ENCODE measurements at regions not wholly inside any gene's neighbourhood (a gene's known extent, or its start where the extent isn't known, plus 50 kb on each side); places are given as distances from the start of the nearest gene placed in this dataset.

DNA sequence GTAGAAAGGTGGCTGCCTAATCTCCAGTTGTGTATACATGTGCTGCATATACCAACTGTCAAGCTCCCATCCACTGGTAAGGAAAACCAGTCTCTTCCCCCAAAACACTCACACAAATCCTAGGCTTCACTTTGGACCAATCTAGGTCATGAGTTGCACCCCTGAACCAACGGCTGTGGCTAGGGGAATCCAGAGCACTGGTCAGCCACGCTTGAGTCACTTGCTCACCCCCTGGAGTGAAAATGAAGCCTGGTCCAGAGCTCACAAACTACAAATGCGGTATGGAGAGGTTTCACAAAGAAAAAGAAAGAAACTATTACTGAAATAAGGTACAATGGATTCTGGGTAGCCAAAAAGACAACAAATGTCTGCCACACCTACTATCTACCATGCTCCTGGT, 66.1 kb upstream of the NLK start:
- TF ChIP-seq, protein P1, sequence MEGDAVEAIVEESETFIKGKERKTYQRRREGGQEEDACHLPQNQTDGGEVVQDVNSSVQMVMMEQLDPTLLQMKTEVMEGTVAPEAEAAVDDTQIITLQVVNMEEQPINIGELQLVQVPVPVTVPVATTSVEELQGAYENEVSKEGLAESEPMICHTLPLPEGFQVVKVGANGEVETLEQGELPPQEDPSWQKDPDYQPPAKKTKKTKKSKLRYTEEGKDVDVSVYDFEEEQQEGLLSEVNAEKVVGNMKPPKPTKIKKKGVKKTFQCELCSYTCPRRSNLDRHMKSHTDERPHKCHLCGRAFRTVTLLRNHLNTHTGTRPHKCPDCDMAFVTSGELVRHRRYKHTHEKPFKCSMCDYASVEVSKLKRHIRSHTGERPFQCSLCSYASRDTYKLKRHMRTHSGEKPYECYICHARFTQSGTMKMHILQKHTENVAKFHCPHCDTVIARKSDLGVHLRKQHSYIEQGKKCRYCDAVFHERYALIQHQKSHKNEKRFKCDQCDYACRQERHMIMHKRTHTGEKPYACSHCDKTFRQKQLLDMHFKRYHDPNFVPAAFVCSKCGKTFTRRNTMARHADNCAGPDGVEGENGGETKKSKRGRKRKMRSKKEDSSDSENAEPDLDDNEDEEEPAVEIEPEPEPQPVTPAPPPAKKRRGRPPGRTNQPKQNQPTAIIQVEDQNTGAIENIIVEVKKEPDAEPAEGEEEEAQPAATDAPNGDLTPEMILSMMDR (IDR thresholded peaks at IDR 0.05), result no peak
- TF ChIP-seq POLR2A (IDR thresholded peaks at IDR 0.05), result no peak
- intact Hi-C loops (cut with DNase I; ENCODE audit: low total_unique reads), result no loop called here
- no peak overlapping the region for H3K4me3 ChIP-seq (ENCODE audit: low read depth, poor library complexity, severe bottlenecking)
- no peak for DNase-seq (ENCODE audit: low spot score in 2 of 2)
- 73 to 78% methylated on average over 3 of the region's 3 CpGs for WGBS, 2 donors

DNA sequence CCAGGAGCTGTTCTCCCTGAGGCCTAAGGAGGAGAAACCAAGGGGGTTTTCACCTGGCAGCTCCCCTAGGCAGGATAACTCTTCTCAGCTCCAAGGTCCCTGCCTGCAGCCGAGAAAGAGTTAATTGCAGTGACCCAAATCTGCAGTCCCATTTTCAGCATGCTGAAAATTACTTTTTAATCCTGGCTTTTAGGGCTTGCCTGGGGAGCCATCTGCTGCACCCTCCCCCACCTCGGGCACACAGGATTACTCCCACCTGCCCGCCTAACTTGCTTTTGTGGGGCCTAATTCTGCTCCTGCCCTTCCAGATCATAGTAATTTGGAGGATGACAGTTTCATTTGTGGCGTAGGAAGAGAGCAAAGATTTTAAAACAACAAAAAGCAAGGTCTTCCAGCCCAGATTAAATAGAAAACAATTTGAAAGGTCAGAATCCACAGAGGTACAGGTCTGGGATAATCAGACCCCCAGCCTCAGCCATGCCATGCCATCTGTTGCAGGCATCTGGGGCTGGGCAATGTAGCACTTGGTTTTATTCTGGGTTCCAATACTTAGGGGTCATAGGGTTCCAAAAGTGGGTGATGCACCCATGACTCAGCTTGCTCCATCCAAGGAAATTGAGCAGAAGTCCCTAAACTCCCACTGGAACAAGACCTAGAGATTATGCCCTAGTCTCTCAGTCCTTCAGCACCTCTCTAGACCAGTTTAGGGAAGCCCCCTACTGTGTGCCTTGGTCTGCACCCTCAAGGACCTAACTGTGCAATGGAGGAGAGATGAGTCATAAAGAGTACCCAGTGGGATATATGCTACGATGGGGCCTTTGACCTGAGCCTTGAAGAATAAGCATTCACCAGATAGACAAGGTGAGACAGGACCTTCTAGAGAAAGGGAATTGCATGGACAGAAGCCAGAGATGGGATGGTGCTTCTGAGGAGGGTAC, 64.5 kb upstream of the NLK start:
- intact Hi-C loops (cut with DNase I; ENCODE audit: low total_unique reads), result no loop called here
- WGBS, 2 donors, result 70 to 86% methylated on average over 5 of the region's 5 CpGs
- TF ChIP-seq POLR2A (IDR thresholded peaks at IDR 0.05), result no peak
- TF ChIP-seq, protein P1 (IDR thresholded peaks at IDR 0.05), result no peak

DNA sequence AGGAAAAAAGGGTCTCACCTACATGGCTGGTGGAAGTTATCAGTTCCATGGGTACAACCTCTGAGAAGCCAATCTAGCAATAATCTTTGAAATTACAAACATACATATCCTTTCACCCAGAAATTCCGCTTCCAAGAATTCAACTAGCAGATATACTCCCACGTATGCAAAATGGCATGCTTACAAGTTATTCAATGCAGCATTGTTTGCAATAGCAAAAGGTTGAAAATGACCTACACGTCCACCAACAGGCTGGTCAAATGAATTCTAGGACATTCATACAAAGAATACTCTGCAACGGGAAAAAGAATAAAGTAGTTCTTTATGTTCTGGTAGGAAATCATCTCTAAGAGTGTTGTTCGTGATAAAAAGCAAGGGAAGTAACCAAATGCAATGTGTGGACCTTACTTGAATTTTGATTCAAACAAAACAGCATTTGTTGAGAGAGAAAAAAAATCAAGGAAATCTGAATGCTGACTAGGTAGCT, 63.7 kb upstream of the NLK start:
- DNase-seq (ENCODE audit: low spot score in 2 of 2), result no peak
- WGBS, 2 donors, result 63 to 71% methylated on average over 5 of the region's 5 CpGs
- no peak overlapping the region for H3K4me3 ChIP-seq (ENCODE audit: low read depth, poor library complexity, severe bottlenecking)
- TF ChIP-seq POLR2A (IDR thresholded peaks at IDR 0.05), result no peak
- TF ChIP-seq, protein P1 (IDR thresholded peaks at IDR 0.05), result no peak
- intact Hi-C loops (cut with DNase I; ENCODE audit: low total_unique reads), result no loop called here

More for the DNA sequence above, 64.5 kb upstream of the NLK start:
- no peak for DNase-seq (ENCODE audit: low spot score in 2 of 2)
- H3K4me3 ChIP-seq (ENCODE audit: low read depth, poor library complexity, severe bottlenecking), result no peak overlapping the region

DNA sequence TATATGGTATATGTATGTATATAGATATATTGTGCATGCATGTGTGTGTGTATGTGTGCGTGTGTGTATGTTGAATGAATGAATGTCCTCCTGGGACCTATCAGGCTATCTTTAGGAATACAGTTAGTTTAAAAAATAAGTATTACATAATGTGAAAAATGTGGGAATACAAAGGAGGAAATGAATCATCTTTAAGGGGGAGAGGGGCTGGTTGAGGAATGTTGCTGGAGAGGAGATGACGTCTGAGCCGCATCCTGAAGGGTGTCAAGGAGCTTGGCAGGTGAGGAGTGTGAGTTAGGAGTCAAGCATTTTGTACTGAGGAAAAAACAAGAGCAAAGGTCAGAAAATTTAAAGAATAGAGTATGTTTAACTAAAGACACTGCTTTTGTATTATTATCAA, 62.4 kb upstream of the NLK start:
- intact Hi-C loops (cut with DNase I; ENCODE audit: low total_unique reads), result no loop called here
- no peak overlapping the region for H3K4me3 ChIP-seq (ENCODE audit: low read depth, poor library complexity, severe bottlenecking)
- DNase-seq (ENCODE audit: low spot score in 2 of 2), result no peak
- WGBS, 2 donors, result 49 to 54% methylated on average over 3 of the region's 3 CpGs
- TF ChIP-seq POLR2A (IDR thresholded peaks at IDR 0.05), result no peak
- TF ChIP-seq, protein P1 (IDR thresholded peaks at IDR 0.05), result no peak

DNA sequence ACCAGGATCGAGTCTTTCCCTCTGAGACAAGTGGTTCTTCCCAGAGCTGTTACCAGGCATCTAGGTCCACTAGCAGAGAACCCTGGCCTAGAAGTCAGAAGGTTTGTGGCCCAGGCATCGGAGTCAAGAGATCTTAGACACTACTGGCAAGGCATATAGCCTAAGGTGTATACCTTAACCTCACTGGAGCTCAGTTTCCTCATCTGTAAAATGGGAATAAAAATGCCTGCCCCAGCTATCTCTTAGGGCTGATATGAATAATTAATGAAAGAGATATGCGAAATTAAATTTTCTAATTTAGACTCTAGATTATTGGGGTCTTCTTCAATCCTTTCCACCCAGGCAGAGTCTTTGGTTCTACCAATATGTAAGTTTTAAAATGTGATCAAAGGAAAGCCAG, 60.5 kb upstream of the NLK start:
- 85 to 90% methylated on average over 3 of the region's 3 CpGs for WGBS, 2 donors
- intact Hi-C loops (cut with DNase I; ENCODE audit: low total_unique reads), result no loop called here
- no peak for DNase-seq (ENCODE audit: low spot score in 2 of 2)
- TF ChIP-seq, protein P1 (IDR thresholded peaks at IDR 0.05), result no peak
- TF ChIP-seq POLR2A (IDR thresholded peaks at IDR 0.05), result no peak
- H3K4me3 ChIP-seq (ENCODE audit: low read depth, poor library complexity, severe bottlenecking), result no peak overlapping the region
